ENCODE measurements at regions not wholly inside any gene's neighbourhood (a gene's known extent, or its start where the extent isn't known, plus 50 kb on each side); places are given as distances from the start of the nearest gene placed in this dataset.

GRCh38 chr1:224486801-224487583 lies 52.4 kb upstream of the WDR26 start:
- 60% methylated on average over 6 of the region's 6 CpGs for WGBS (ENCODE audit: missing lambda C conversion rate)
- CTCF ChIA-PET: no interaction called here
- no peaks in the 10 kb centered on the region for H3K9me3 ChIP-seq
- no peak for FAIRE-seq
- H3K4me1 ChIP-seq: no peaks in the 10 kb centered on the region
- no peak for ATAC-seq
- no peak overlapping the region for H3K4me3 ChIP-seq
- POLR2A ChIA-PET: no interaction called here
- DNase-seq (ENCODE audit: low read depth in 1 of 2, low spot score in 1 of 2): no peak
- no peak overlapping the region for H3K4me2 ChIP-seq
- no peak for TF ChIP-seq SREBF2 (IDR thresholded peaks at IDR 0.05)
- TF ChIP-seq FOSB (CRISPR knock-in tag; IDR thresholded peaks at IDR 0.05): no peak
- TF ChIP-seq GATA3 (IDR thresholded peaks at IDR 0.05; ENCODE audit: borderline replicate concordance): no peak
- TF ChIP-seq ZFP36 (IDR thresholded peaks at IDR 0.05; ENCODE audit: borderline replicate concordance, partially characterized antibody): no peak
- TF ChIP-seq ZC3H11A (IDR thresholded peaks at IDR 0.05): no peak
- no peak for TF ChIP-seq KDM1A (IDR thresholded peaks at IDR 0.05; ENCODE audit: low read depth)
- TF ChIP-seq EHMT2 (IDR thresholded peaks at IDR 0.05; ENCODE audit: low read depth): no peak
- TF ChIP-seq RCOR1 (IDR thresholded peaks at IDR 0.05; ENCODE audit: low read depth, low read length): no peak
- TF ChIP-seq CBX2 (IDR thresholded peaks at IDR 0.05; ENCODE audit: borderline replicate concordance, low read depth): no peak
- TF ChIP-seq E2F6 (IDR thresholded peaks at IDR 0.05; ENCODE audit: borderline replicate concordance, low read depth): no peak
- TF ChIP-seq HEYL (CRISPR knock-in tag; IDR thresholded peaks at IDR 0.05): no peak
- TF ChIP-seq TFCP2L1 (CRISPR knock-in tag; IDR thresholded peaks at IDR 0.05): no peak
- no peak for TF ChIP-seq CHD4 (IDR thresholded peaks at IDR 0.05; ENCODE audit: borderline replicate concordance)
- TF ChIP-seq TP53 (CRISPR knock-in tag; IDR thresholded peaks at IDR 0.05): no peak
- TF ChIP-seq ATOH8 (CRISPR knock-in tag; IDR thresholded peaks at IDR 0.05; ENCODE audit: low read depth): no peak
- TF ChIP-seq MAX (IDR thresholded peaks at IDR 0.05): no peak
- no peak overlapping the region for H3K27ac ChIP-seq

GRCh38 chr1:224488806-224489499 lies 54.4 kb upstream of the WDR26 start:
- POLR2A ChIA-PET: no interaction called here
- CTCF ChIA-PET: interaction anchor here (1.1 to 2.0 kb wide), 3 partner anchors 13 to 31 kb away, joined by 3 to 7 read pairs (median 4); no protein-coding TSS in a partner anchor
- WGBS (ENCODE audit: missing lambda C conversion rate): 82% methylated on average over 2 of the region's 2 CpGs
- H3K27ac ChIP-seq: no peak overlapping the region
- no peak overlapping the region for H3K4me2 ChIP-seq
- no peak for ATAC-seq
- DNase-seq (ENCODE audit: low read depth in 1 of 2, low spot score in 1 of 2): no peak
- no peak for FAIRE-seq
- no peak overlapping the region for H3K4me3 ChIP-seq
- TF ChIP-seq HOXA7 (CRISPR knock-in tag; IDR thresholded peaks at IDR 0.05): no peak
- no peak for TF ChIP-seq PHF8 (IDR thresholded peaks at IDR 0.05; ENCODE audit: borderline replicate concordance, low read depth)
- TF ChIP-seq POLR2AphosphoS2 (conservative IDR thresholded peaks at IDR 0.05; ENCODE audit: low read length): no peak
- TF ChIP-seq CEBPB (IDR thresholded peaks at IDR 0.05): no peak
- no peak for TF ChIP-seq ESRRA (IDR thresholded peaks at IDR 0.05; ENCODE audit: borderline replicate concordance, low read length)
- TF ChIP-seq ZSCAN20 (CRISPR knock-in tag; IDR thresholded peaks at IDR 0.05): no peak
- no peak for TF ChIP-seq RCOR1 (IDR thresholded peaks at IDR 0.05; ENCODE audit: low read depth, low read length)
- TF ChIP-seq SREBF2 (IDR thresholded peaks at IDR 0.05): no peak
- TF ChIP-seq BHLHE40 (IDR thresholded peaks at IDR 0.05; ENCODE audit: low read depth, low read length): no peak
- no peak for TF ChIP-seq HMGXB4 (CRISPR knock-in tag; IDR thresholded peaks at IDR 0.05; ENCODE audit: borderline replicate concordance)
- TF ChIP-seq NPAS2 (CRISPR knock-in tag; IDR thresholded peaks at IDR 0.05; ENCODE audit: borderline replicate concordance): no peak
- no peak for TF ChIP-seq EP300 (IDR thresholded peaks at IDR 0.05)
- no peak for TF ChIP-seq HDAC2 (IDR thresholded peaks at IDR 0.05)
- no peaks in the 10 kb centered on the region for H3K4me1 ChIP-seq
- no peaks in the 10 kb centered on the region for H3K9me3 ChIP-seq

Measured in A549 (cell line).